Fibroblast of lung (primary cell): ENCODE measurements at regions not wholly inside any gene's neighbourhood (a gene's known extent, or its start where the extent isn't known, plus 50 kb on each side); places are given as distances from the start of the nearest gene placed in this dataset.

Experiments
- CTCF ChIP-seq, 2 donors: IDR thresholded peaks in 1 of 2; conservative IDR thresholded peaks in 1 of 2; 1 replicate in 1 of 2; 2 replicates in 1 of 2; pipeline ENCODE4 v1.5.1; 2011 to 2012; ENCODE audit warnings: low read length in 2 of 2, control low read depth in 1 of 2, inconsistent platforms in 1 of 2, low read depth in 1 of 2, mild to moderate bottlenecking in 1 of 2
- EZH2 ChIP-seq: IDR thresholded peaks from 2 replicates; pipeline ENCODE4 v1.5.1; 2012; ENCODE audit warnings: low read length, control low read depth, mild to moderate bottlenecking; ENCODE audit errors: missing control alignments

GRCh38 chr5:110075656-110076055, 385.9 kb downstream of the MAN2A1 start:
- TF ChIP-seq CTCF (conservative IDR thresholded peaks at IDR 0.05 in 1 of 2, IDR thresholded peaks at IDR 0.05 in 1 of 2; ENCODE audit: low read depth in 1 of 2, low read length in 2 of 2): no peak
- TF ChIP-seq EZH2: no peak
